Suprapubic skin (tissue), 3 donors: ENCODE measurements at regions not wholly inside any gene's neighbourhood (a gene's known extent, or its start where the extent isn't known, plus 50 kb on each side); places are given as distances from the start of the nearest gene placed in this dataset.

ENCODE experiments used
- CTCF ChIP-seq, 2 donors: fragments of 200-600 bp in 1 of 2; fragments of 450-650 bp in 1 of 2; sonication (generic) in 1 of 2; IDR thresholded peaks; one replicate each; pipeline ENCODE4 v1.5.1; 2016 to 2019; ENCODE audit warnings: antibody characterized with exemption in 2 of 2, mild to moderate bottlenecking in 1 of 2, moderate library complexity in 1 of 2
- POLR2A ChIP-seq, 2 donors: fragments of 450-650 bp; IDR thresholded peaks; one replicate each; pipeline ENCODE4 v1.6.1; 2017; ENCODE audit warnings: antibody characterized with exemption in 2 of 2, mild to moderate bottlenecking in 2 of 2, moderate library complexity in 2 of 2

- TF ChIP-seq POLR2A (IDR thresholded peaks at IDR 0.05) (no peak), CTCF (IDR thresholded peaks at IDR 0.05) (no peak)
Measured at GRCh38 chr12:128091951-128092382, 175.0 kb upstream of the TMEM132C start.
